Muscle layer of duodenum (tissue), 2 donors: ENCODE measurements at regions not wholly inside any gene's neighbourhood (a gene's known extent, or its start where the extent isn't known, plus 50 kb on each side); places are given as distances from the start of the nearest gene placed in this dataset.

ENCODE experiments used
- H3K27ac ChIP-seq: one replicate; pipeline ENCODE4 v1.7.0; 2013; ENCODE audit warnings: mild to moderate bottlenecking, low read length
- H3K27me3 ChIP-seq: one replicate; pipeline ENCODE4 v1.7.0; 2013; ENCODE audit warnings: low read depth, mild to moderate bottlenecking, control low read depth, low read length
- H3K36me3 ChIP-seq, 2 donors: one replicate each; pipeline ENCODE4 v1.7.0; 2013; ENCODE audit warnings: low read length in 2 of 2, control low read depth in 1 of 2, mild to moderate bottlenecking in 1 of 2; ENCODE audit not compliant: insufficient read depth in 2 of 2, control insufficient read depth in 1 of 2
- H3K4me1 ChIP-seq, 2 donors: one replicate each; pipeline ENCODE4 v1.7.0; 2013; ENCODE audit warnings: low read length in 2 of 2, mild to moderate bottlenecking in 2 of 2, control low read depth in 1 of 2, moderate library complexity in 1 of 2; ENCODE audit not compliant: insufficient read depth in 2 of 2, control insufficient read depth in 1 of 2
- H3K4me3 ChIP-seq, 2 donors: one replicate each; pipeline ENCODE4 v1.7.0; 2013; ENCODE audit warnings: low read length in 2 of 2, low read depth in 1 of 2, mild to moderate bottlenecking in 1 of 2
- H3K9me3 ChIP-seq, 2 donors: one replicate each; pipeline ENCODE4 v1.7.0; 2013; ENCODE audit warnings: low read length in 2 of 2, control low read depth in 1 of 2, mild to moderate bottlenecking in 1 of 2; ENCODE audit not compliant: control insufficient read depth in 1 of 2
- donor health status: healthy.

- H3K27me3 ChIP-seq = no peaks in the 10 kb centered on the region
- no peaks in the 10 kb centered on the region for H3K36me3 ChIP-seq
- no peaks in the 10 kb centered on the region for H3K4me1 ChIP-seq
- H3K4me3 ChIP-seq = no peak overlapping the region
- no peaks in the 10 kb centered on the region for H3K9me3 ChIP-seq
- H3K27ac ChIP-seq = no peak overlapping the region
Measured at GRCh38 chr13:59250336-59251189, 913.2 kb downstream of the DIAPH3 start.

DNA sequence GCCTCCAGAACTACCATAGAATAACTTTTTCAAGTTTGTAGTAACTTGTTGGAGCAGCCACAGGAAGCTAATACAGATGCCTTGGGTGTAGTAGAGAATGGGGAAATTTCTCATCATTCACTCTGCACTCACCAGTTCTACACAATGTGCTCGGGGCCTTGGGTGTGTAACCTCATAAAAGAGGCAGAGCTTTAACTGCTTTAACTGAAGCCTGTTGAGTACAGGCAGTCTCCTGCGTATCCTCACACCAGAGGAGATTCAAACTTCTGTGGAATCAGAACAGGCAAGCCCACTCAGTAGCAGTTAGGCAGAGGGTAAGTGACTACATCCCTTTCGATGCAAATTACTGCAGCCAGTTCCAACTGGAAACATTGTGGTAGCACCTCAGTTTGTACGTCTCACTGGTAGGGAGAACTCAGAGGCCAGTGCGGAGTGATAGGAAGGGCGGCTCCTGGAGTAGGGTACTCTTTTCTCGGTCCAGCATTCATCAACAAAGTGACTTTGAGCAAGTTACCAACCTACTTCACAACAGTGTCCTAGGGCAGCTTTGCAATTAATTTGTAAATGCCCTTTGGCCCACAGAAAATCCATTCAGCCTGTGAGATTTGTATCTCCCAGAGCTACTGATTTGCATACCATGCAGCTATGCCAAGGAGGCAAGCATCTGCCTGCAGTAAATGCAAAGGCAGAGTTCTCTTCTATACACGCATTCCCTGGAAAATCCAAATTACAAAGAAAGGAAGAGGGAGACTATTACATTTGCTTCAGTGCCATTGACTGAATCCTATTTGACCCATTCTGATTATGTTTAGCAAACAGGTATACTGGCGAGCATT lies 904.3 kb downstream of the DIAPH3 start:
- Histone ChIP-seq H3K27me3 (no peaks in the 10 kb centered on the region), H3K9me3 (no peaks in the 10 kb centered on the region), H3K4me3 (no peak overlapping the region), H3K36me3 (no peaks in the 10 kb centered on the region), H3K4me1 (no peaks in the 10 kb centered on the region), H3K27ac (no peak overlapping the region)

- no peaks in the 10 kb centered on the region for H3K27me3 ChIP-seq
- H3K4me1 ChIP-seq = no peaks in the 10 kb centered on the region
- no peaks in the 10 kb centered on the region for H3K9me3 ChIP-seq
- H3K36me3 ChIP-seq = no peaks in the 10 kb centered on the region
- no peak overlapping the region for H3K4me3 ChIP-seq
- no peak overlapping the region for H3K27ac ChIP-seq
Measured at GRCh38 chr13:59261928-59262488, 901.7 kb downstream of the DIAPH3 start.

DNA sequence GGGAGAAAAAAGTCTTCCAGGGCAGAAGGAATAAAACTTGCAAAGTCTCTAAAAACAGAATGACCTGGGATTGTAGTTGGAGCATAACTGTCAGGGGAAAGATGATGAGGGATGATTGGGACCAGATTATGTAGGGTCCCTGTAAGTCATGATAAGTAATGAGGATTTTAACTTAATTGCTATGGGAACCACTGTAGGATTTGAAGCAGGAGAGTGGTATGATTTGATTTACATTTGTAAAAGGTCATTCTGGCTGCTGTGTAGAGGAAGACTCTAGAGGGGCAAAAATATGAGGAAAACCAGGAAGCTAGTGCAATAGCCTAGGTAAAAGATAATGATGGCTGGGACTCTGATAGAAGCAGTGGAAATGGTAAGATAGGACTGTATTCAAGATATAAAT lies 900.2 kb downstream of the DIAPH3 start:
- Histone ChIP-seq H3K36me3 (no peaks in the 10 kb centered on the region), H3K27me3 (no peaks in the 10 kb centered on the region), H3K9me3 (no peaks in the 10 kb centered on the region), H3K4me3 (no peak overlapping the region), H3K27ac (no peak overlapping the region), H3K4me1 (no peaks in the 10 kb centered on the region)

DNA sequence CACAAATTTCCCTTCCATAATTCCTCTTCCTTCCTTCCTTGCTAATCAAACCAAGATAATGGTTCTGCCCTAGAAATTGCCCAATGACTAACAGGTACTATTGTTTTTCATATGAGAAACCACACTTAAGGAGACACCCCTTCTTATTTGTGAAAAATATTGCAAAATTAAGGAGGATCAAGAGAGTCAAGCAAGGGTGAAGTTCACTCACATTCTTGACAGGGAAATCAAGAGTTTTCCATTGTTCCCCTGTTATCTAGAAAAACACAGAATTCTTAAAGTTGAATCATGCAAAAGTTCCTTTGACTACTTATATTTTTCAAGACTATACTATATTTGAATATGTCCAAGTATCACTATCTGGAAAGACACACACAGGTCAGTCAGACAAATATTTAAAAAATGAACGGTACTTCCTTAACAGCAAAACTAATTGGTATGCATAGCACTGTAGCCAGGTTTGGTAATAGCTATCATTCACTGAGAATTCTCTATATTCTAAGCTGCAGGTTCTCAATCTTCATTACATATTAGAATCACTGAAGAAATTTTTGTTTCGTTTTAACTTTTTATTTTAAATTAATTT lies 897.2 kb downstream of the DIAPH3 start:
- Histone ChIP-seq H3K27ac (no peak overlapping the region), H3K4me3 (no peak overlapping the region), H3K4me1 (no peaks in the 10 kb centered on the region), H3K36me3 (no peaks in the 10 kb centered on the region), H3K9me3 (no peaks in the 10 kb centered on the region), H3K27me3 (no peaks in the 10 kb centered on the region)

- Histone ChIP-seq H3K4me3 (no peak overlapping the region), H3K9me3 (no peaks in the 10 kb centered on the region), H3K36me3 (no peaks in the 10 kb centered on the region), H3K27ac (no peak overlapping the region), H3K4me1 (no peaks in the 10 kb centered on the region), H3K27me3 (no peaks in the 10 kb centered on the region)
Measured at GRCh38 chr13:59269476-59269875, 894.3 kb downstream of the DIAPH3 start.

GRCh38 chr13:59270327-59270726 lies 893.4 kb downstream of the DIAPH3 start:
- no peaks in the 10 kb centered on the region for H3K4me1 ChIP-seq
- no peaks in the 10 kb centered on the region for H3K36me3 ChIP-seq
- H3K27me3 ChIP-seq = no peaks in the 10 kb centered on the region
- H3K27ac ChIP-seq = no peak overlapping the region
- H3K9me3 ChIP-seq = no peaks in the 10 kb centered on the region
- H3K4me3 ChIP-seq = no peak overlapping the region

DNA sequence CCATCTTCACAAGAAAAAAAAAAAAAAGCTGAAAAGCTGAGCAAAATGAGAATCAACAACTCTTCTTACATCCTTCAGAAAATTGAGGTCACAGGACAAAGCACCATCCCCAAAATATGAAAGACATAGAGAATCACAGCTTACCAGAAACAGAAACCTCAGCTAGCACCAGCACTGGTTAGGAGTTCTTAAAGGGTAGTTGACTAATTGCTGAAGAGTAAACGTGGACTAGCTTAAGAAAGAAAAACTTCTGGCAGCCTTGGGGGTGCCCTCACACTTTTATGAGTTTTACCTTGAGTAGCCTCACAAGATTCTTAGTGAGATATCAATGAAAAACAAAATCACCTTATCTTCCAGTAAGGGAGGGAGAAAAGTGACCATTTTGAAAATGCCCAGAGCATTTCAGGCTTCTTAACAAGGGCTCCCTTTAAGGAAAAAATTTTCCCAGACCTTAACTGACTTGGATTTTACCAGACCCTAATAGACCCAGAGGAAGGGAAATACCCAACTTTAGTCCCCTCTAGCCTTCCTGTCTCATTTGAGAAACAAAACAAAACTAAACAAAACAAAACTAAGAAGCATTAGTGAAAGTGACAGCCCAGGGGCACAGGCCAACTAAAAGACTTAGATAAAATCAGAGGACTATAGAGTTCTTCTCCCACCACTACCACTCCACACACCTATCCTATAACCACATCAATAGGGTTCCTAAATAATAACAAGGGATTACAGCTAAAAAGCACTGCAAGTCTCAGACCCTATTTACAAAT lies 888.6 kb downstream of the DIAPH3 start:
- Histone ChIP-seq H3K4me1 (no peaks in the 10 kb centered on the region), H3K27ac (no peak overlapping the region), H3K27me3 (no peaks in the 10 kb centered on the region), H3K4me3 (no peak overlapping the region), H3K36me3 (no peaks in the 10 kb centered on the region), H3K9me3 (no peaks in the 10 kb centered on the region)

- Histone ChIP-seq H3K27ac (no peak overlapping the region), H3K27me3 (no peaks in the 10 kb centered on the region), H3K4me3 (no peak overlapping the region), H3K4me1 (no peaks in the 10 kb centered on the region), H3K9me3 (no peaks in the 10 kb centered on the region), H3K36me3 (no peaks in the 10 kb centered on the region)
Measured at GRCh38 chr13:59276436-59276835, 887.3 kb downstream of the DIAPH3 start.

- no peaks in the 10 kb centered on the region for H3K4me1 ChIP-seq
- H3K4me3 ChIP-seq = no peak overlapping the region
- no peaks in the 10 kb centered on the region for H3K27me3 ChIP-seq
- no peaks in the 10 kb centered on the region for H3K9me3 ChIP-seq
- H3K27ac ChIP-seq = no peak overlapping the region
- H3K36me3 ChIP-seq = no peaks in the 10 kb centered on the region
Measured at GRCh38 chr13:59277106-59277505, 886.6 kb downstream of the DIAPH3 start.
